ENCODE measurements at regions not wholly inside any gene's neighbourhood (a gene's known extent, or its start where the extent isn't known, plus 50 kb on each side); places are given as distances from the start of the nearest gene placed in this dataset.

DNA sequence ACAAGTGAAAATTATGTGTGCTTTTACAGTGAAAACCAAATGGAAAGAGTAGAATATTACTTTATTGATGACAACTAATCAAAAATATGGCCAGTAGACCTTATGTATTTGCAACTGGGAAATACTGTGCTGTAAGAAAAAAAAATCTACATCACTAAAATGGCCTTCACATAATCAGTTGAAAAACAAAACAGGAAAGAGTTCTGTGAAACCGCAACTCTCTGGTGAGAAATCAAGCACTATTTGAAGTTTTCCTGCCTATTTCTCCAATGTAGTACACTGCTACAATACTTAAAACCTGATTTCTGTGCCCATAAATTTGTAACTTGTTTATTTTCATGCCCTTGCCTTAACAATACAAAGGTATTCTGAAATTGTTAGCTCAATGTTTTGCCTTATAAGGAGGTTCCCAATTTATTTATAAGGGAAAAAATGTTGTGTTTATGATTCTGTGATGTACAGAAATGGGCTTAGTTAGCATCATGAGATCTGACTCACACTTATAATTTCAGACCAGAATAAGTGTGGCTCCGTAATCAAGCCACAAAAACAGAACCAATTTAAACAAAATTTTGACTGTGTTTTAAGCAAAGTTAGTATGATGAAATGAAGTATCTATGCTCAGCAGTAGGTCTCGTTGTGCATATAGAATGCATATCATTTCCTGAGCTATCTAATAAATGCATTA lies 147.1 kb downstream of the FAT4 start:
- Histone ChIP-seq H3K4me3 (no peak overlapping the region), H3K27ac (ENCODE audit: low read depth in 1 of 2, low read length in 1 of 2) (no peak overlapping the region), H3K9ac (ENCODE audit: insufficient read depth in 1 of 2, low read length in 2 of 2) (no peak overlapping the region), H3K4me1 (ENCODE audit: control insufficient read depth in 5 of 5, insufficient read depth in 5 of 5, low read length in 5 of 5) (peaks cover 0 to 2% (median 0%) of the 10 kb centered on the region in 5 donors), H3K27me3 (ENCODE audit: control insufficient read depth in 3 of 3, insufficient read depth in 3 of 3, low read length in 2 of 3) (no peaks in the 10 kb centered on the region), H3K9me3 (ENCODE audit: control insufficient read depth in 4 of 4, insufficient read depth in 3 of 4, low read length in 3 of 4) (peaks cover 0 to 4% (median 0%) of the 10 kb centered on the region in 4 donors), H3K36me3 (ENCODE audit: control insufficient read depth in 4 of 4, insufficient read depth in 4 of 4, low read length in 4 of 4) (peaks cover 0 to 8% (median 1%) of the 10 kb centered on the region in 4 donors)
- ATAC-seq (ENCODE audit: insufficient read depth, low FRiP score) (no peak), DNase-seq (no peak)
- TF ChIP-seq, protein P1, sequence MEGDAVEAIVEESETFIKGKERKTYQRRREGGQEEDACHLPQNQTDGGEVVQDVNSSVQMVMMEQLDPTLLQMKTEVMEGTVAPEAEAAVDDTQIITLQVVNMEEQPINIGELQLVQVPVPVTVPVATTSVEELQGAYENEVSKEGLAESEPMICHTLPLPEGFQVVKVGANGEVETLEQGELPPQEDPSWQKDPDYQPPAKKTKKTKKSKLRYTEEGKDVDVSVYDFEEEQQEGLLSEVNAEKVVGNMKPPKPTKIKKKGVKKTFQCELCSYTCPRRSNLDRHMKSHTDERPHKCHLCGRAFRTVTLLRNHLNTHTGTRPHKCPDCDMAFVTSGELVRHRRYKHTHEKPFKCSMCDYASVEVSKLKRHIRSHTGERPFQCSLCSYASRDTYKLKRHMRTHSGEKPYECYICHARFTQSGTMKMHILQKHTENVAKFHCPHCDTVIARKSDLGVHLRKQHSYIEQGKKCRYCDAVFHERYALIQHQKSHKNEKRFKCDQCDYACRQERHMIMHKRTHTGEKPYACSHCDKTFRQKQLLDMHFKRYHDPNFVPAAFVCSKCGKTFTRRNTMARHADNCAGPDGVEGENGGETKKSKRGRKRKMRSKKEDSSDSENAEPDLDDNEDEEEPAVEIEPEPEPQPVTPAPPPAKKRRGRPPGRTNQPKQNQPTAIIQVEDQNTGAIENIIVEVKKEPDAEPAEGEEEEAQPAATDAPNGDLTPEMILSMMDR (IDR thresholded peaks at IDR 0.05; ENCODE audit: control extremely low read depth, extremely low read depth) = no peak
- WGBS, 2 donors = 60 to 67% methylated on average over 3 of the region's 3 CpGs

GRCh38 chr4:125464146-125464545 lies 149.4 kb downstream of the FAT4 start:
- H3K4me1 ChIP-seq (ENCODE audit: control insufficient read depth in 5 of 5, insufficient read depth in 5 of 5, low read length in 5 of 5) = no peaks in the 10 kb centered on the region
- H3K9ac ChIP-seq (ENCODE audit: insufficient read depth in 1 of 2, low read length in 2 of 2) = no peak overlapping the region
- DNase-seq = no peak
- TF ChIP-seq, protein P1 (IDR thresholded peaks at IDR 0.05; ENCODE audit: control extremely low read depth, extremely low read depth) = no peak
- H3K27me3 ChIP-seq (ENCODE audit: control insufficient read depth in 3 of 3, insufficient read depth in 3 of 3, low read length in 2 of 3) = no peaks in the 10 kb centered on the region
- no peak overlapping the region for H3K27ac ChIP-seq (ENCODE audit: low read depth in 1 of 2, low read length in 1 of 2)
- WGBS, 2 donors = 81 to 85% methylated on average over 1 of the region's 1 CpG
- H3K4me3 ChIP-seq = no peak overlapping the region
- no peak for ATAC-seq (ENCODE audit: insufficient read depth, low FRiP score)
- peaks cover 0 to 4% (median 0%) of the 10 kb centered on the region in 4 donors for H3K9me3 ChIP-seq (ENCODE audit: control insufficient read depth in 4 of 4, insufficient read depth in 3 of 4, low read length in 3 of 4)
- H3K36me3 ChIP-seq (ENCODE audit: control insufficient read depth in 4 of 4, insufficient read depth in 4 of 4, low read length in 4 of 4) = peaks cover 0 to 14% (median 7%) of the 10 kb centered on the region in 4 donors

DNA sequence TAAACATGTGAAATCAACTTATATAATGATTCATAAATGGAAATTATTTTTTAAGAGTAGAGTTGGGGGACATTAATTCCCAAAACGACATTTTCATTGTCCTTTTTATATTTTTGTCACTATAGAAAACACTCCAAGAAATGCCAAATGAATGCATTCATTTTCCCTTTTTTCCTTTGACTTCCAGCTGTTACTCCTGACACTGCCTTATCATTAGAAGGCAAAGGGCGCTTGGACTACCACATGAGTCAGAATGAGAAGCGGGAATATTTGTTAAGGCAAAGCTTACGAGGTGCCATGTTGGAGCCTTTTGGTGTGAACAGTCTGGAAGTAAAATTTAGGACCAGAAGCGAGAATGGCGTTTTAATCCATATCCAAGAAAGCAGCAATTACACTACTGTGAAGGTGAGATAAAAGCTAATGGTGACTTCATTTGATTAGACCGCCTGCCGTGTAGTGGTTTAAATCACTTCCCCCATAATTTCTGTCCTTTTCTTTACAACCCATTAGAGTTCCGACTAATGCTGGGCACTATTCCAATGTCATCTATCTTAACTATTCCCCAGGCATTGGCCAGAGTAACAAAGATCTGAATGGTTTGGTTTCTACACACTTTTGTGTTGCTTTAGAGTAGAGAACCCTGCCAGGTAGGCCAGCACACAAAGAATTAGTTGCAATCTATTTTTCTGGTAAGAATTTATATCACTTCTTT lies 166.7 kb downstream of the FAT4 start:
- no peak overlapping the region for H3K27ac ChIP-seq (ENCODE audit: low read depth in 1 of 2, low read length in 1 of 2)
- peaks cover 0 to 36% (median 29%) of the 10 kb centered on the region in 4 donors for H3K36me3 ChIP-seq (ENCODE audit: control insufficient read depth in 4 of 4, insufficient read depth in 4 of 4, low read length in 4 of 4)
- no peak overlapping the region for H3K9ac ChIP-seq (ENCODE audit: insufficient read depth in 1 of 2, low read length in 2 of 2)
- 81 to 84% methylated on average over 9 of the region's 9 CpGs for WGBS, 2 donors
- H3K4me1 ChIP-seq (ENCODE audit: control insufficient read depth in 5 of 5, insufficient read depth in 5 of 5, low read length in 5 of 5) = no peaks in the 10 kb centered on the region
- H3K4me3 ChIP-seq = no peak overlapping the region
- H3K27me3 ChIP-seq (ENCODE audit: control insufficient read depth in 3 of 3, insufficient read depth in 3 of 3, low read length in 2 of 3) = no peaks in the 10 kb centered on the region
- no peaks in the 10 kb centered on the region for H3K9me3 ChIP-seq (ENCODE audit: control insufficient read depth in 4 of 4, insufficient read depth in 3 of 4, low read length in 3 of 4)
- no peak for ATAC-seq (ENCODE audit: insufficient read depth, low FRiP score)
- DNase-seq = no peak
- TF ChIP-seq, protein P1 (IDR thresholded peaks at IDR 0.05; ENCODE audit: control extremely low read depth, extremely low read depth) = no peak

All from lung (tissue), 11 donors.